Immature natural killer cell (primary cell): ENCODE measurements at regions not wholly inside any gene's neighbourhood (a gene's known extent, or its start where the extent isn't known, plus 50 kb on each side); places are given as distances from the start of the nearest gene placed in this dataset.
"Not testable (repeated sequence)": the region's sequence is repeated elsewhere in the genome, so short reads cannot be mapped to it uniquely, and the experiment has no call there.

ENCODE experiments used
- DNase-seq, 3 donors: peaks; one replicate each; pipeline ENCODE4 v3.0.0; 2022; ENCODE audit warnings: mixed read lengths in 1 of 3
- H3K27ac Mint-ChIP-seq, 6 donors: one replicate each; pipeline ENCODE4 v1.8.0; 2020; ENCODE audit warnings: mixed read lengths in 6 of 6, mild to moderate bottlenecking in 5 of 6, inconsistent platforms in 4 of 6, moderate library complexity in 3 of 6
- H3K27me3 Mint-ChIP-seq, 3 donors: one replicate each; pipeline ENCODE4 v1.8.0; 2020 to 2021; ENCODE audit warnings: low read depth in 3 of 3, mild to moderate bottlenecking in 3 of 3, mixed read lengths in 3 of 3, moderate library complexity in 3 of 3, inconsistent platforms in 1 of 3
- H3K36me3 Mint-ChIP-seq, 3 donors: one replicate each; pipeline ENCODE4 v1.8.0; 2020; ENCODE audit warnings: mixed read lengths in 3 of 3, inconsistent platforms in 2 of 3, mild to moderate bottlenecking in 2 of 3
- H3K4me1 Mint-ChIP-seq, 2 donors: one replicate each; pipeline ENCODE4 v1.8.0; 2020; ENCODE audit warnings: inconsistent platforms in 2 of 2, mild to moderate bottlenecking in 2 of 2, mixed read lengths in 2 of 2, moderate library complexity in 1 of 2
- H3K4me3 Mint-ChIP-seq, 5 donors: one replicate each; pipeline ENCODE4 v1.8.0; 2020; ENCODE audit warnings: mild to moderate bottlenecking in 5 of 5, mixed read lengths in 5 of 5, inconsistent platforms in 3 of 5, moderate library complexity in 3 of 5
- H3K9me3 Mint-ChIP-seq, 6 donors: one replicate each; pipeline ENCODE4 v1.8.0; 2020; ENCODE audit warnings: mild to moderate bottlenecking in 6 of 6, mixed read lengths in 6 of 6, inconsistent platforms in 4 of 6, moderate library complexity in 3 of 6

GRCh38 chr3:181913254-181913653 is 201.5 kb downstream of the SOX2 start:
- H3K27me3 Mint-ChIP-seq: peaks cover 0 to 2% (median 1%) of the 10 kb centered on the region in 3 donors
- H3K27ac Mint-ChIP-seq: no peak overlapping the region
- no peaks in the 10 kb centered on the region for H3K36me3 Mint-ChIP-seq
- no peak overlapping the region for H3K4me3 Mint-ChIP-seq
- peaks cover 0 to 15% (median 8%) of the 10 kb centered on the region in 6 donors for H3K9me3 Mint-ChIP-seq
- no peaks in the 10 kb centered on the region for H3K4me1 Mint-ChIP-seq
- no peak for DNase-seq

- DNase-seq: no peak
- peaks cover 0 to 2% (median 1%) of the 10 kb centered on the region in 3 donors for H3K27me3 Mint-ChIP-seq
- no peaks in the 10 kb centered on the region for H3K36me3 Mint-ChIP-seq
- peaks cover 0 to 24% (median 11%) of the 10 kb centered on the region in 6 donors for H3K9me3 Mint-ChIP-seq
- no peak overlapping the region for H3K27ac Mint-ChIP-seq
- H3K4me1 Mint-ChIP-seq: no peaks in the 10 kb centered on the region
- H3K4me3 Mint-ChIP-seq: no peak overlapping the region
These were observed 203.8 kb downstream of the SOX2 start for GRCh38 chr3:181915551-181915950.

- Mint-ChIP-seq H3K9me3 (peaks cover 0 to 24% (median 9%) of the 10 kb centered on the region in 6 donors), H3K27ac (no peak overlapping the region), H3K27me3 (no peaks in the 10 kb centered on the region), H3K4me1 (no peaks in the 10 kb centered on the region), H3K4me3 (no peak overlapping the region), H3K36me3 (no peaks in the 10 kb centered on the region)
- no peak for DNase-seq
These were observed 204.3 kb downstream of the SOX2 start for GRCh38 chr3:181916013-181916412.

GRCh38 chr3:181917027-181917426 is 205.3 kb downstream of the SOX2 start:
- no peaks in the 10 kb centered on the region for H3K36me3 Mint-ChIP-seq
- peaks cover 0 to 27% (median 7%) of the 10 kb centered on the region in 6 donors for H3K9me3 Mint-ChIP-seq
- H3K27ac Mint-ChIP-seq: no peak overlapping the region
- H3K4me1 Mint-ChIP-seq: no peaks in the 10 kb centered on the region
- no peak for DNase-seq
- H3K4me3 Mint-ChIP-seq: no peak overlapping the region
- H3K27me3 Mint-ChIP-seq: no peaks in the 10 kb centered on the region

GRCh38 chr3:181919375-181919774 is 207.7 kb downstream of the SOX2 start:
- no peaks in the 10 kb centered on the region for H3K4me1 Mint-ChIP-seq
- no peak for DNase-seq
- H3K4me3 Mint-ChIP-seq: no peak overlapping the region
- no peaks in the 10 kb centered on the region for H3K27me3 Mint-ChIP-seq
- no peaks in the 10 kb centered on the region for H3K36me3 Mint-ChIP-seq
- no peak overlapping the region for H3K27ac Mint-ChIP-seq
- H3K9me3 Mint-ChIP-seq: peaks cover 0 to 28% (median 11%) of the 10 kb centered on the region in 6 donors

GRCh38 chr3:181920409-181920808 is 208.7 kb downstream of the SOX2 start:
- Mint-ChIP-seq H3K36me3 (no peaks in the 10 kb centered on the region), H3K27ac (no peak overlapping the region), H3K4me3 (no peak overlapping the region), H3K27me3 (no peaks in the 10 kb centered on the region), H3K4me1 (no peaks in the 10 kb centered on the region), H3K9me3 (peaks cover 2 to 31% (median 13%) of the 10 kb centered on the region in 6 donors)
- DNase-seq: no peak

GRCh38 chr3:181921220-181921619 is 209.5 kb downstream of the SOX2 start:
- Mint-ChIP-seq H3K27me3 (no peaks in the 10 kb centered on the region), H3K4me1 (no peaks in the 10 kb centered on the region), H3K36me3 (no peaks in the 10 kb centered on the region), H3K27ac (no peak overlapping the region), H3K9me3 (peaks cover 4 to 28% (median 12%) of the 10 kb centered on the region in 6 donors), H3K4me3 (no peak overlapping the region)
- DNase-seq: no peak

- H3K4me3 Mint-ChIP-seq, DNase-seq, H3K27me3 Mint-ChIP-seq, H3K36me3 Mint-ChIP-seq, H3K4me1 Mint-ChIP-seq, H3K27ac Mint-ChIP-seq: not testable (repeated sequence)
- peaks cover 8 to 29% (median 19%) of the 10 kb centered on the region in 6 donors for H3K9me3 Mint-ChIP-seq
These were observed 214.1 kb downstream of the SOX2 start for GRCh38 chr3:181925841-181926240.

GRCh38 chr3:181929501-181929900 is 217.8 kb downstream of the SOX2 start:
- no peak overlapping the region for H3K27ac Mint-ChIP-seq
- DNase-seq: no peak
- H3K27me3 Mint-ChIP-seq: peaks cover 0 to 4% (median 0%) of the 10 kb centered on the region in 3 donors
- no peaks in the 10 kb centered on the region for H3K36me3 Mint-ChIP-seq
- no peaks in the 10 kb centered on the region for H3K4me1 Mint-ChIP-seq
- H3K4me3 Mint-ChIP-seq: no peak overlapping the region
- H3K9me3 Mint-ChIP-seq: peaks cover 13 to 33% (median 18%) of the 10 kb centered on the region in 6 donors

- Mint-ChIP-seq H3K9me3 (peaks cover 11 to 28% (median 17%) of the 10 kb centered on the region in 6 donors), H3K4me1 (no peaks in the 10 kb centered on the region), H3K27ac (no peak overlapping the region), H3K4me3 (no peak overlapping the region), H3K27me3 (peaks cover 0 to 4% (median 0%) of the 10 kb centered on the region in 3 donors), H3K36me3 (no peaks in the 10 kb centered on the region)
- DNase-seq: no peak
These were observed 218.4 kb downstream of the SOX2 start for GRCh38 chr3:181930105-181930504.

- peaks cover 8 to 28% (median 14%) of the 10 kb centered on the region in 6 donors for H3K9me3 Mint-ChIP-seq
These were observed 220.3 kb downstream of the SOX2 start for GRCh38 chr3:181932039-181932438.

GRCh38 chr3:181933052-181933618 is 221.4 kb downstream of the SOX2 start:
- Mint-ChIP-seq H3K9me3 (peaks cover 6 to 28% (median 11%) of the 10 kb centered on the region in 6 donors), H3K27ac (no peak overlapping the region), H3K4me1 (no peaks in the 10 kb centered on the region), H3K4me3 (no peak overlapping the region), H3K36me3 (no peaks in the 10 kb centered on the region), H3K27me3 (peaks cover 0 to 4% (median 0%) of the 10 kb centered on the region in 3 donors)
- no peak for DNase-seq

More at GRCh38 chr3:181932039-181932438, 220.3 kb downstream of the SOX2 start:
- no peak for DNase-seq
- Mint-ChIP-seq H3K27ac (no peak overlapping the region), H3K4me3 (no peak overlapping the region), H3K4me1 (no peaks in the 10 kb centered on the region), H3K27me3 (peaks cover 0 to 4% (median 0%) of the 10 kb centered on the region in 3 donors), H3K36me3 (no peaks in the 10 kb centered on the region)

- Mint-ChIP-seq H3K27ac (no peak overlapping the region), H3K27me3 (no peaks in the 10 kb centered on the region), H3K4me1 (no peaks in the 10 kb centered on the region), H3K4me3 (no peak overlapping the region), H3K9me3 (peaks cover 2 to 20% (median 7%) of the 10 kb centered on the region in 6 donors), H3K36me3 (no peaks in the 10 kb centered on the region)
- DNase-seq: no peak
These were observed 224.2 kb downstream of the SOX2 start for GRCh38 chr3:181935915-181936314.

GRCh38 chr3:181936774-181937173 is 225.0 kb downstream of the SOX2 start:
- no peaks in the 10 kb centered on the region for H3K27me3 Mint-ChIP-seq
- H3K27ac Mint-ChIP-seq: no peak overlapping the region
- H3K4me3 Mint-ChIP-seq: no peak overlapping the region
- H3K36me3 Mint-ChIP-seq: no peaks in the 10 kb centered on the region
- no peaks in the 10 kb centered on the region for H3K4me1 Mint-ChIP-seq
- H3K9me3 Mint-ChIP-seq: peaks cover 2 to 24% (median 8%) of the 10 kb centered on the region in 6 donors
- DNase-seq: no peak

GRCh38 chr3:181938580-181938979 is 226.9 kb downstream of the SOX2 start:
- H3K27me3 Mint-ChIP-seq: not testable (repeated sequence)

More at GRCh38 chr3:181938580-181938979, 226.9 kb downstream of the SOX2 start:
- H3K27ac Mint-ChIP-seq, H3K4me1 Mint-ChIP-seq, H3K36me3 Mint-ChIP-seq, DNase-seq, H3K4me3 Mint-ChIP-seq: not testable (repeated sequence)
- H3K9me3 Mint-ChIP-seq: peaks cover 0 to 23% (median 6%) of the 10 kb centered on the region in 6 donors
